GM12892 (cell line): ENCODE measurements at regions not wholly inside any gene's neighbourhood (a gene's known extent, or its start where the extent isn't known, plus 50 kb on each side); places are given as distances from the start of the nearest gene placed in this dataset.

Experiments
- POLR2A ChIP-seq: IDR thresholded peaks from 2 replicates; pipeline ENCODE4 v1.6.1; 2011; ENCODE audit warnings: low read depth, low read length, control low read depth
- POLR2AphosphoS5 ChIP-seq: IDR thresholded peaks from 2 replicates; pipeline ENCODE4 v1.6.1; 2011; ENCODE audit warnings: low read depth, low read length, control low read depth
- TAF1 ChIP-seq: IDR thresholded peaks from 2 replicates; pipeline ENCODE4 v1.6.1; 2011; ENCODE audit warnings: low read depth, mild to moderate bottlenecking, control low read depth, low read length, borderline replicate concordance

- TF ChIP-seq POLR2AphosphoS5: no peak
- TF ChIP-seq POLR2A: no peak
- TF ChIP-seq TAF1: no peak
Measured at GRCh38 chr2:22501851-22502250, 883.1 kb upstream of the KLHL29 start.
